T1000 (cell line): ENCODE measurements at regions not wholly inside any gene's neighbourhood (a gene's known extent, or its start where the extent isn't known, plus 50 kb on each side); places are given as distances from the start of the nearest gene placed in this dataset.
"Not testable (repeated sequence)": the region's sequence is repeated elsewhere in the genome, so short reads cannot be mapped to it uniquely, and the experiment has no call there.

Experiments
- DNase-seq: peaks from one replicate; lab custom pipeline; 2025; ENCODE audit warnings: mixed read lengths; lab: John Stamatoyannopoulos, UW

- DNase-seq, result peak; percentile 72
Observed at GRCh38 chr3:31288641-31289100, 244.1 kb upstream of the STT3B start.

GRCh38 chr3:31289584-31289983 lies 243.1 kb upstream of the STT3B start:
- no peak for DNase-seq

- no peak for DNase-seq
Observed at GRCh38 chr3:31290046-31290445, 242.7 kb upstream of the STT3B start.

- DNase-seq, result no peak
Observed at GRCh38 chr3:31291818-31292217, 240.9 kb upstream of the STT3B start.

- no peak for DNase-seq
Observed at GRCh38 chr3:31294430-31295149, 238.1 kb upstream of the STT3B start.

- no peak for DNase-seq
Observed at GRCh38 chr3:31295150-31295765, 237.5 kb upstream of the STT3B start.

GRCh38 chr3:31297726-31298298 lies 234.9 kb upstream of the STT3B start:
- DNase-seq, result no peak

GRCh38 chr3:31300456-31301443 lies 232.0 kb upstream of the STT3B start:
- DNase-seq, result no peak

- no peak for DNase-seq
Observed at GRCh38 chr3:31302343-31302742, 230.4 kb upstream of the STT3B start.

GRCh38 chr3:31305340-31305739 lies 227.4 kb upstream of the STT3B start:
- DNase-seq, result no peak

- no peak for DNase-seq
Observed at GRCh38 chr3:31307131-31307785, 225.5 kb upstream of the STT3B start.

- DNase-seq, result no peak
Observed at GRCh38 chr3:31311559-31311958, 221.2 kb upstream of the STT3B start.

GRCh38 chr3:31312400-31312799 lies 220.3 kb upstream of the STT3B start:
- no peak for DNase-seq

GRCh38 chr3:31314258-31314657 lies 218.5 kb upstream of the STT3B start:
- no peak for DNase-seq

- DNase-seq, result no peak
Observed at GRCh38 chr3:31319332-31319731, 213.4 kb upstream of the STT3B start.

- no peak for DNase-seq
Observed at GRCh38 chr3:31321620-31322019, 211.1 kb upstream of the STT3B start.

- DNase-seq, result no peak
Observed at GRCh38 chr3:31322460-31322859, 210.3 kb upstream of the STT3B start.

GRCh38 chr3:31327826-31328357 lies 204.8 kb upstream of the STT3B start:
- DNase-seq, result not testable (repeated sequence)

GRCh38 chr3:31331278-31331677 lies 201.4 kb upstream of the STT3B start:
- DNase-seq, result no peak

GRCh38 chr3:31341130-31341529 lies 191.6 kb upstream of the STT3B start:
- no peak for DNase-seq

- no peak for DNase-seq
Observed at GRCh38 chr3:31343075-31343474, 189.7 kb upstream of the STT3B start.
